AG09319 (cell line): ENCODE measurements at regions not wholly inside any gene's neighbourhood (a gene's known extent, or its start where the extent isn't known, plus 50 kb on each side); places are given as distances from the start of the nearest gene placed in this dataset.

Experiments used
- DNase-seq: peaks from one replicate; pipeline ENCODE4 v3.0.0-alpha.2; 2010; ENCODE audit warnings: low read depth; ENCODE audit errors: extremely low read depth
- CTCF ChIP-seq: IDR thresholded peaks from 2 replicates; pipeline ENCODE4 v1.5.1; 2011; ENCODE audit warnings: low read depth, mild to moderate bottlenecking, inconsistent platforms, low read length, moderate library complexity

- TF ChIP-seq CTCF, result no peak
- DNase-seq, result no peak
These were observed 324.8 kb downstream of the SMOC2 start for GRCh38 chr6:168765752-168766151.

GRCh38 chr6:168756009-168756634 lies 315.1 kb downstream of the SMOC2 start:
- no peak for DNase-seq
- no peak for TF ChIP-seq CTCF

- DNase-seq, result no peak
- no peak for TF ChIP-seq CTCF
These were observed 305.7 kb downstream of the SMOC2 start for GRCh38 chr6:168746643-168747042.

GRCh38 chr6:168746013-168746412 lies 305.0 kb downstream of the SMOC2 start:
- no peak for DNase-seq
- TF ChIP-seq CTCF, result no peak

GRCh38 chr6:168744861-168745260 lies 303.9 kb downstream of the SMOC2 start:
- no peak for TF ChIP-seq CTCF
- no peak for DNase-seq

GRCh38 chr6:168741942-168742782 lies 301.2 kb downstream of the SMOC2 start:
- no peak for TF ChIP-seq CTCF
- DNase-seq, result no peak

GRCh38 chr6:168741305-168741704 lies 300.3 kb downstream of the SMOC2 start:
- TF ChIP-seq CTCF, result no peak
- no peak for DNase-seq
